Caco-2 (cell line): ENCODE measurements at regions not wholly inside any gene's neighbourhood (a gene's known extent, or its start where the extent isn't known, plus 50 kb on each side); places are given as distances from the start of the nearest gene placed in this dataset.

Experiments
- BruUV-seq: library from RNA; stranded (reverse); fragments of 400-500 nt; replicated peaks from 2 replicates; lab custom pipeline; 2021; lab: Mats Ljungman, UMichigan
- CTCF ChIA-PET: fragments of 300-600 bp; sonication (Branson Sonifier 250); formaldehyde crosslinking; loops from one replicate; lab custom pipeline; 2022; ENCODE audit warnings: antibody characterized with exemption; lab: Charles Lee
- POLR2A ChIA-PET: fragments of 300-600 bp; sonication (Branson Sonifier 250); formaldehyde crosslinking; loops from one replicate; lab custom pipeline; 2022; ENCODE audit warnings: antibody characterized with exemption; lab: Charles Lee
- DNase-seq, 2 experiments: peaks; one replicate each; pipeline versions ENCODE4 v3.0.0 to v3.0.0-alpha.2; 2020 to 2022
- H3K27me3 ChIP-seq: replicated peaks from 2 replicates; pipeline ENCODE4 v1.6.0; 2011; ENCODE audit warnings: low read length; ENCODE audit not compliant: control insufficient read depth, insufficient read depth
- H3K36me3 ChIP-seq: 2 replicates; pipeline ENCODE4 v1.5.1; 2011; ENCODE audit warnings: low read length; ENCODE audit not compliant: control insufficient read depth, insufficient read depth
- H3K4me1 ChIP-seq: fragments of 250-450 bp; sonication (Bioruptor Pico); 2 replicates; pipeline ENCODE4 v1.5.1; 2020; ENCODE audit warnings: mild to moderate bottlenecking
- H3K4me3 ChIP-seq: 2 replicates; pipeline ENCODE4 v1.5.1; 2011; ENCODE audit warnings: low read depth, mild to moderate bottlenecking, control low read depth, low read length
- H3K9me3 ChIP-seq: fragments of 250-450 bp; sonication (Bioruptor Pico); 2 replicates; pipeline ENCODE4 v1.5.1; 2020; ENCODE audit warnings: mild to moderate bottlenecking, moderate library complexity
- H3K27ac Mint-ChIP-seq: one replicate; pipeline ENCODE4 v1.8.0; 2022; ENCODE audit warnings: mixed read lengths; ENCODE audit not compliant: unreplicated experiment
- H3K27me3 Mint-ChIP-seq: one replicate; pipeline ENCODE4 v1.8.0; 2022; ENCODE audit warnings: mixed read lengths; ENCODE audit not compliant: insufficient read depth, unreplicated experiment
- H3K36me3 Mint-ChIP-seq: one replicate; pipeline ENCODE4 v1.8.0; 2022; ENCODE audit warnings: mild to moderate bottlenecking, mixed read lengths; ENCODE audit not compliant: insufficient read depth, unreplicated experiment
- H3K4me1 Mint-ChIP-seq: one replicate; pipeline ENCODE4 v1.8.0; 2022; ENCODE audit warnings: low read depth, mixed read lengths; ENCODE audit not compliant: unreplicated experiment
- H3K4me3 Mint-ChIP-seq: one replicate; pipeline ENCODE4 v1.8.0; 2022; ENCODE audit warnings: mild to moderate bottlenecking, moderate library complexity, mixed read lengths; ENCODE audit not compliant: unreplicated experiment
- H3K9me3 Mint-ChIP-seq: one replicate; pipeline ENCODE4 v1.8.0; 2022; ENCODE audit warnings: mixed read lengths; ENCODE audit not compliant: unreplicated experiment
- intact Hi-C: fragments of 100-400 bp; cut with micrococcal nuclease; formaldehyde crosslinking; loops from one replicate; pipeline ENCODE4 v1.10.0; 2022; ENCODE audit not compliant: unreplicated experiment
- TF ChIP-seq, protein P1 (sequence below), 2 experiments: fragments of 200-600 bp in 1 of 2; IDR thresholded peaks; 1 replicate in 1 of 2; 2 replicates in 1 of 2; pipeline versions ENCODE4 v1.5.1 to v1.8.0; 2011 to 2022; ENCODE audit warnings: antibody characterized with exemption in 1 of 2, control low read depth in 1 of 2, inconsistent platforms in 1 of 2, low read depth in 1 of 2, low read length in 1 of 2, mild to moderate bottlenecking in 1 of 2, moderate library complexity in 1 of 2; ENCODE audit not compliant: insufficient read depth in 1 of 2, severe bottlenecking in 1 of 2, unreplicated experiment in 1 of 2

DNA sequence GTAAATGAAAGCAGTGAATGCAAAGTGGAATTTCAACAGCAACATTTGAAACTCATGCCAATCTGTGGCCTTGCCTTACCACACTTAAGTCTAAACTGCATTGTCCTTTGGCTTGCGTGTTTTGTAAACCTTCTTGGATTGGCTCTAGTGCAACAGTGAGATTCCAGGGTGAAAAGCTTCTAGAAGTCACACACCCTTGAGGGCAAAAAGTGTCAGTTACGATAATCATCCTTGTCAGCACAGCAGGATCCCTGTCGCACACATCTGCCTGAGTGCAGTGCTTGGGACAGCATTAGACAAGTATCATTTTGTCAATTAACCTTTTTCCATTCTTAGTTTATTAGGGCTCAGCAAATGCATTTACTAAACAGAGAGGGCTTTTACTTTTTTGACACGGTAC, 243.4 kb upstream of the PTBP2 start:
- no peak overlapping the region for H3K4me3 ChIP-seq
- H3K4me1 Mint-ChIP-seq: no peaks in the 10 kb centered on the region
- no peaks in the 10 kb centered on the region for H3K9me3 Mint-ChIP-seq
- H3K4me3 Mint-ChIP-seq: no peak overlapping the region
- no peaks in the 10 kb centered on the region for H3K36me3 ChIP-seq
- no peaks in the 10 kb centered on the region for H3K36me3 Mint-ChIP-seq
- TF ChIP-seq, protein P1, sequence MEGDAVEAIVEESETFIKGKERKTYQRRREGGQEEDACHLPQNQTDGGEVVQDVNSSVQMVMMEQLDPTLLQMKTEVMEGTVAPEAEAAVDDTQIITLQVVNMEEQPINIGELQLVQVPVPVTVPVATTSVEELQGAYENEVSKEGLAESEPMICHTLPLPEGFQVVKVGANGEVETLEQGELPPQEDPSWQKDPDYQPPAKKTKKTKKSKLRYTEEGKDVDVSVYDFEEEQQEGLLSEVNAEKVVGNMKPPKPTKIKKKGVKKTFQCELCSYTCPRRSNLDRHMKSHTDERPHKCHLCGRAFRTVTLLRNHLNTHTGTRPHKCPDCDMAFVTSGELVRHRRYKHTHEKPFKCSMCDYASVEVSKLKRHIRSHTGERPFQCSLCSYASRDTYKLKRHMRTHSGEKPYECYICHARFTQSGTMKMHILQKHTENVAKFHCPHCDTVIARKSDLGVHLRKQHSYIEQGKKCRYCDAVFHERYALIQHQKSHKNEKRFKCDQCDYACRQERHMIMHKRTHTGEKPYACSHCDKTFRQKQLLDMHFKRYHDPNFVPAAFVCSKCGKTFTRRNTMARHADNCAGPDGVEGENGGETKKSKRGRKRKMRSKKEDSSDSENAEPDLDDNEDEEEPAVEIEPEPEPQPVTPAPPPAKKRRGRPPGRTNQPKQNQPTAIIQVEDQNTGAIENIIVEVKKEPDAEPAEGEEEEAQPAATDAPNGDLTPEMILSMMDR (IDR thresholded peaks at IDR 0.05; ENCODE audit: insufficient read depth in 1 of 2, low read depth in 1 of 2, low read length in 1 of 2, severe bottlenecking in 1 of 2, unreplicated experiment in 1 of 2): no peak
- no peaks in the 10 kb centered on the region for H3K27me3 ChIP-seq
- intact Hi-C loops: no loop called here
- no peaks in the 10 kb centered on the region for H3K4me1 ChIP-seq
- POLR2A ChIA-PET: no interaction called here
- no peak for DNase-seq
- H3K27me3 Mint-ChIP-seq: no peaks in the 10 kb centered on the region
- CTCF ChIA-PET: no interaction called here
- H3K27ac Mint-ChIP-seq: no peak overlapping the region
- BruUV-seq: no TSS peak
- H3K9me3 ChIP-seq: no peaks in the 10 kb centered on the region

DNA sequence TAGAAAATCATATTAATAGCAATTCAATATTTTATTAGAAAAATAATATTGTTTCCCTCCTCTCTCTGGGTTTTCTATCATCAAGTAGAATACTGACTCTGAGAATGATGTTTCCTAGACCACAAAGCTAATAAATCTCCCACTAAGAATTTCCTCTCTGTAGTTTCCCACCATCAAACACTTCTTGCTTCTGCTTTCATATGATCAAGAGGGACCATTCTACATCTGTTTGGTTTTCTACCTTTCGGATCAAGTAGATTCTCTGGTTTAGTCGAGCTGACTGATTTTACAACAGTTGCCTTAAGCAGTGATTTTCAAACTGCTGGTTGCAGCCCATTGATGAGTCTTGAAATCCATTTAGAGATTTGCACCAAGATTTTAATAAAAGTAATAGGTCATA, 240.2 kb upstream of the PTBP2 start:
- CTCF ChIA-PET: no interaction called here
- TF ChIP-seq, protein P1 (IDR thresholded peaks at IDR 0.05; ENCODE audit: insufficient read depth in 1 of 2, low read depth in 1 of 2, low read length in 1 of 2, severe bottlenecking in 1 of 2, unreplicated experiment in 1 of 2): no peak
- POLR2A ChIA-PET: no interaction called here
- H3K27ac Mint-ChIP-seq: no peak overlapping the region
- no peak for DNase-seq
- BruUV-seq: no TSS peak
- no peak overlapping the region for H3K4me3 Mint-ChIP-seq
- Histone ChIP-seq H3K9me3 (no peaks in the 10 kb centered on the region), H3K36me3 (no peaks in the 10 kb centered on the region), H3K4me3 (no peak overlapping the region), H3K27me3 (no peaks in the 10 kb centered on the region), H3K4me1 (no peaks in the 10 kb centered on the region)
- H3K4me1 Mint-ChIP-seq: no peaks in the 10 kb centered on the region
- H3K36me3 Mint-ChIP-seq: no peaks in the 10 kb centered on the region
- no peaks in the 10 kb centered on the region for H3K9me3 Mint-ChIP-seq
- H3K27me3 Mint-ChIP-seq: no peaks in the 10 kb centered on the region
- intact Hi-C loops: no loop called here

DNA sequence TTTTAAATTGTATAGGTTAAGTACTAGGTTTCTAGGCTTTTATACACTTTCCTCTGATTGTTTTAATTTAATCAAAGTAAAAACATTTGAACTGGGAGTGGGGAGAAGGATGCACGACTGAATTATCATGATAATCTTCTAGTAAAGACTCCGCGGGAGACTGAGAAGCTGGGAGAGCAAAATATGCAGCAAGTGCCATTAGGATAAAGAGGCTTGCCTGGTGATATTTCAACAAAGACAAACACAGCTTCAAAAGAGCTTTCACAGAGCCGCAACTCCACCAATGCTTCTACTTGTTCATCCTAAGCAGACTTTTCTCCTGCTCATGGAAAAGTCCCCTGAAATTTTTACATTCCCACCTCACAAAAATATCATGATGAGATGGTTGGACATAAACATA, 239.0 kb upstream of the PTBP2 start:
- intact Hi-C loops: no loop called here
- H3K36me3 Mint-ChIP-seq: no peaks in the 10 kb centered on the region
- Histone ChIP-seq H3K9me3 (no peaks in the 10 kb centered on the region), H3K4me1 (no peaks in the 10 kb centered on the region), H3K4me3 (no peak overlapping the region), H3K27me3 (no peaks in the 10 kb centered on the region), H3K36me3 (no peaks in the 10 kb centered on the region)
- POLR2A ChIA-PET: no interaction called here
- no peak for DNase-seq
- no peak overlapping the region for H3K27ac Mint-ChIP-seq
- BruUV-seq: no TSS peak
- H3K4me1 Mint-ChIP-seq: no peaks in the 10 kb centered on the region
- CTCF ChIA-PET: no interaction called here
- no peaks in the 10 kb centered on the region for H3K27me3 Mint-ChIP-seq
- no peak overlapping the region for H3K4me3 Mint-ChIP-seq
- no peaks in the 10 kb centered on the region for H3K9me3 Mint-ChIP-seq
- TF ChIP-seq, protein P1 (IDR thresholded peaks at IDR 0.05; ENCODE audit: insufficient read depth in 1 of 2, low read depth in 1 of 2, low read length in 1 of 2, severe bottlenecking in 1 of 2, unreplicated experiment in 1 of 2): no peak
